ENCODE measurements at regions not wholly inside any gene's neighbourhood (a gene's known extent, or its start where the extent isn't known, plus 50 kb on each side); places are given as distances from the start of the nearest gene placed in this dataset.

DNA sequence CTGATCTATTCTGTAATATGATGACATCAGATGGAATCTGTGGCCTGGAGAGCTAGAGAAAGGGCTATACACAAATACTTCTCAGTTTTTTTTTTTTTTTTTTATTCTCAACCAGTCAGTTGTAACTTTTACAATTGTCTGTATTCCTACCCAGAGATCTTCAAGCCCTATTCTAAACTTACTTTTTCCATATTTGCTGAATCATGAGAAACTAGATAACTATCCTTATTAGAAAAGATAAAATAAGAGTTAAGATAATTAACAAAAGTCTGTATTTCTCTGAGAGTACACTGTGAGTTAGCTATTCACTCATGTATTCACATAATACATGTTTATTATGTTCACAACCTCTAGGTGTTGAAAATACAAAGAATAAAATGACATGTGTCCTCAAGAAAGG lies 1575.9 kb downstream of the EFNA5 start:
- no peak for DNase-seq (ENCODE audit: extremely low read depth, low read depth)

DNA sequence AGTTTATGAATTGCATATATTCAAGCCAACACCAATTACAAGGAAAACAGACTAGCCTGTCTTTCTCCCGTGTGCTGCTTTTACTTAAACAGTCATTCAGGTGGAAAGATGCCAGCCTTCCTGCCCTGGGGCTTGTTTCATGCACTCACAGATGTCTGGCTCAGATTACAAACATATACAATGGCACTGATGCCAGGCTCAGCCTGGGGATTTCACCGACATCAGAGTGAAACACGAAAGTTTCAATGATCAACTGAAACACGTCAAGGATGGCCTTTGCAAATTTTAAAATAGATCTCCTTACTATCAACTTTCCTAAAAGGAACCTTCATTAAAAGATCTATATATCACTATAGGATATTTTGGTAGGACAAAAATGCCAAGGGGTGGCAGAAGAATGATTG lies 1576.5 kb downstream of the EFNA5 start:
- TF ChIP-seq, protein P1, sequence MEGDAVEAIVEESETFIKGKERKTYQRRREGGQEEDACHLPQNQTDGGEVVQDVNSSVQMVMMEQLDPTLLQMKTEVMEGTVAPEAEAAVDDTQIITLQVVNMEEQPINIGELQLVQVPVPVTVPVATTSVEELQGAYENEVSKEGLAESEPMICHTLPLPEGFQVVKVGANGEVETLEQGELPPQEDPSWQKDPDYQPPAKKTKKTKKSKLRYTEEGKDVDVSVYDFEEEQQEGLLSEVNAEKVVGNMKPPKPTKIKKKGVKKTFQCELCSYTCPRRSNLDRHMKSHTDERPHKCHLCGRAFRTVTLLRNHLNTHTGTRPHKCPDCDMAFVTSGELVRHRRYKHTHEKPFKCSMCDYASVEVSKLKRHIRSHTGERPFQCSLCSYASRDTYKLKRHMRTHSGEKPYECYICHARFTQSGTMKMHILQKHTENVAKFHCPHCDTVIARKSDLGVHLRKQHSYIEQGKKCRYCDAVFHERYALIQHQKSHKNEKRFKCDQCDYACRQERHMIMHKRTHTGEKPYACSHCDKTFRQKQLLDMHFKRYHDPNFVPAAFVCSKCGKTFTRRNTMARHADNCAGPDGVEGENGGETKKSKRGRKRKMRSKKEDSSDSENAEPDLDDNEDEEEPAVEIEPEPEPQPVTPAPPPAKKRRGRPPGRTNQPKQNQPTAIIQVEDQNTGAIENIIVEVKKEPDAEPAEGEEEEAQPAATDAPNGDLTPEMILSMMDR (IDR thresholded peaks at IDR 0.05; ENCODE audit: low read depth, low read length, missing control alignments), result no peak
- peak; percentile 21 for DNase-seq (ENCODE audit: extremely low read depth, low read depth)
- H3K4me3 ChIP-seq (replicated peaks; ENCODE audit: low read depth, low read length), result no peak overlapping the region

More for the DNA sequence above, 1575.9 kb downstream of the EFNA5 start:
- TF ChIP-seq, protein P1 (IDR thresholded peaks at IDR 0.05; ENCODE audit: low read depth, low read length, missing control alignments), result no peak
- no peak overlapping the region for H3K4me3 ChIP-seq (replicated peaks; ENCODE audit: low read depth, low read length)

DNA sequence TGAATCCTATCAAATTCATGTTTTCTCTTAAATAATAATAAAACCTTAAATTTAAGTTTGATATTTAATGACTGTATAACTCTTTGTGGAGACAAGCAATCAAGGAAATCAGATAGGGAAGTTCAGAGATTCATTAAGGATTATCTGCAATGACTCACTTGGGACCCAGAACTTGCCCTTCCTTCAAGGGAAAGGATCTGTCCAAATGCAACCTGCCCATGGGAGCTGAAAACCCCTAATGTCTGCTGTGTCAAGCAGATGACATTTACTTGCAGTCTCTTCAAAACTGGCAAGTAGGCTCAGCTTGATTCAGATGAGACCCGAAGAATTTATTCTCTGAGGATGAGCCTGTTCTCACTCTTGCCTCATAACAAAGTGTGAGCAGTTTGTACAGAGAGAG lies 1577.6 kb downstream of the EFNA5 start:
- DNase-seq (ENCODE audit: extremely low read depth, low read depth), result no peak
- TF ChIP-seq, protein P1 (IDR thresholded peaks at IDR 0.05; ENCODE audit: low read depth, low read length, missing control alignments), result no peak
- H3K4me3 ChIP-seq (replicated peaks; ENCODE audit: low read depth, low read length), result no peak overlapping the region

DNA sequence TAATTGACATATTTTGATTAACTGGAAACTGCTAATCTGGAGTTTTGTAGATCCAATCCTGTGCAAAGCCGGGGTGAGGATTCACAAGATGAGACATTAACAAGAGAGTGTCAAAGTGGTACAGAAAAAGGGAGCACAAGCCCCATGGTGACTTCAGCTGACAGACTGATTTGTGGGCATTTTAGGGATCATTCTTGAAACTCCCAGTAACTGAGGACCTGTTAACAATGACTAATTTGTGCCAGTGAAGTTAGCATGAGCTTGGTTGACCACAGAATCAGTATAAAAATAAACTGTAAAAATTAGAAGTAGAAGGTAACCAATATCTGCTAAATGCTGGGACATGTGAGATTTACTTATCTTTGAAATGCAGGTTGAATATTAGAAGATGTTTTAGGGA lies 1578.3 kb downstream of the EFNA5 start:
- no peak overlapping the region for H3K4me3 ChIP-seq (replicated peaks; ENCODE audit: low read depth, low read length)
- TF ChIP-seq, protein P1 (IDR thresholded peaks at IDR 0.05; ENCODE audit: low read depth, low read length, missing control alignments), result no peak
- no peak for DNase-seq (ENCODE audit: extremely low read depth, low read depth)

DNA sequence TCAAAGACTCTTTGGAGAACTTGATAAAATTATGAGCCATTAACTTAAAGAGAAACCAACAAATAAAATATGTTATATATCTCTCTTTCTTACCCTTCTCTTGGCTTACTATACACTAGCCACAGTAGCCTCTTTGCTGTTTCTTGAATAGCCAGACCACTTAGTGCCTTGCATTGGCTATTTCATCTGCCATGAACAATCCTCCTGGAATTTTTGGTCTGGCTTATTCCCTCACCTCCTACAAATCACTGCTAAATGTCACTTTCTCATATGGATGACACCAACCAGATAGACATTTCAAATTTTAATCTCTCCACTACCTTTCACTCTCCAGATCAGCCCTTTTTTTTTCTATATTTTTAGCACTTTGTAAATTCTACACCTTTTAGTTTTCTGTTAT lies 1581.7 kb downstream of the EFNA5 start:
- no peak for DNase-seq (ENCODE audit: extremely low read depth, low read depth)
- TF ChIP-seq, protein P1 (IDR thresholded peaks at IDR 0.05; ENCODE audit: low read depth, low read length, missing control alignments), result no peak
- H3K4me3 ChIP-seq (replicated peaks; ENCODE audit: low read depth, low read length), result no peak overlapping the region

DNA sequence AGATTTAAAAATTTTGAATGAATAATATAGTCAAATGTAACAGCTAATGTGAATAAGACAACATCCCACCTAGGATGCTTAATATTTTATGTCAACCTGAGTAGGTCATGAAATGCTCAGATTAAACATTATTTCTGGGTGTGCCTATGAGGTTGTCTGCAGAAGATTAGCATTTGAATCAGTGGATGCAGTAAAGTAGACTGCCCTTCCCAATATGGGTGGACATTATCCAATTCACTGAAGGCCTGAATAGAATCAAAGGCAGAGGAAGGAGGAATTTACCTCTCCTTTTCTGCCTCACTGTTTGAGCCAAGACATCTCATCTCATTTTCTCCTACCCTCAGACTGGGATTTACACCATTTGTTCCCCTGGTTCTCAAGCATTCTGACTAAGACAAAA lies 1582.3 kb downstream of the EFNA5 start:
- no peak for DNase-seq (ENCODE audit: extremely low read depth, low read depth)

DNA sequence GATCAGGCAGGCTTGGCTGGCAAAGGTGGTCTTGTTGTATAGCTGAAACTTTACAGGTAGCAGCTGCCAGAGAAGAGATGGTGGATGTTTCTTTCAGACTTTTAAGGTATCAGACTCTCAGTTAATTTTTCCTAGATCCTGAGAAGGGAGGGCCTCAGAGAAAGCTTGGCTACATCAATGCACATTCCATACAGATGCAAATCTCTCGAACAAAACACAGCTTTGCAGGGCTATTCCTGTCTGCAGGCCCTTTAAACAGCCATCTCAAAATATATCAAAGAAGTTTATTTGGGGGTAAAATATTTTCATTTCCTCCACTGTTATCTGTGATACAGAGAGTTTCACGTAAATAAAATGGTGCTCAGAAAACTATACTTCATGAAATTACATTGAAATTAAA lies 1584.4 kb downstream of the EFNA5 start:
- no peak for DNase-seq (ENCODE audit: extremely low read depth, low read depth)
- TF ChIP-seq, protein P1 (IDR thresholded peaks at IDR 0.05; ENCODE audit: low read depth, low read length, missing control alignments), result no peak
- H3K4me3 ChIP-seq (replicated peaks; ENCODE audit: low read depth, low read length), result no peak overlapping the region

More for the DNA sequence above, 1582.3 kb downstream of the EFNA5 start:
- no peak overlapping the region for H3K4me3 ChIP-seq (replicated peaks; ENCODE audit: low read depth, low read length)
- TF ChIP-seq, protein P1 (IDR thresholded peaks at IDR 0.05; ENCODE audit: low read depth, low read length, missing control alignments), result no peak

All from HFF-Myc (cell line).